Calu3 (cell line): ENCODE measurements at regions not wholly inside any gene's neighbourhood (a gene's known extent, or its start where the extent isn't known, plus 50 kb on each side); places are given as distances from the start of the nearest gene placed in this dataset.

ENCODE experiments used
- BruUV-seq: library from RNA; stranded (reverse); fragments of 400-500 nt; replicated peaks from 2 replicates; lab custom pipeline; 2021; lab: Mats Ljungman, UMichigan
- CTCF ChIA-PET: fragments of 300-600 bp; sonication (Branson Sonifier 250); formaldehyde crosslinking; loops from one replicate; lab custom pipeline; 2022; ENCODE audit warnings: antibody characterized with exemption; lab: Charles Lee
- DNase-seq: peaks from one replicate; pipeline ENCODE4 v3.0.0; 2022
- H3K27ac Mint-ChIP-seq: one replicate; pipeline ENCODE4 v1.8.0; 2022; ENCODE audit warnings: mixed read lengths; ENCODE audit not compliant: unreplicated experiment
- H3K27me3 Mint-ChIP-seq: one replicate; pipeline ENCODE4 v1.8.0; 2022; ENCODE audit warnings: mixed read lengths; ENCODE audit not compliant: unreplicated experiment
- H3K36me3 Mint-ChIP-seq: one replicate; pipeline ENCODE4 v1.8.0; 2022; ENCODE audit warnings: mild to moderate bottlenecking, moderate library complexity, mixed read lengths; ENCODE audit not compliant: insufficient read depth, unreplicated experiment
- H3K4me1 Mint-ChIP-seq: one replicate; pipeline ENCODE4 v1.8.0; 2022; ENCODE audit warnings: mild to moderate bottlenecking, low read depth, mixed read lengths; ENCODE audit not compliant: unreplicated experiment
- H3K4me3 Mint-ChIP-seq: one replicate; pipeline ENCODE4 v1.8.0; 2022; ENCODE audit warnings: mild to moderate bottlenecking, low read depth, moderate library complexity, mixed read lengths; ENCODE audit not compliant: unreplicated experiment
- H3K9me3 Mint-ChIP-seq: one replicate; pipeline ENCODE4 v1.8.0; 2022; ENCODE audit warnings: low read depth, mixed read lengths; ENCODE audit not compliant: unreplicated experiment
- intact Hi-C: fragments of 100-400 bp; cut with micrococcal nuclease; formaldehyde crosslinking; loops from one replicate; pipeline ENCODE4 v1.10.0; 2022; ENCODE audit not compliant: unreplicated experiment
- TF ChIP-seq, protein P1 (sequence below): fragments of 200-600 bp; IDR thresholded peaks from one replicate; pipeline ENCODE4 v1.8.0; 2022; ENCODE audit warnings: antibody characterized with exemption; ENCODE audit not compliant: unreplicated experiment

DNA sequence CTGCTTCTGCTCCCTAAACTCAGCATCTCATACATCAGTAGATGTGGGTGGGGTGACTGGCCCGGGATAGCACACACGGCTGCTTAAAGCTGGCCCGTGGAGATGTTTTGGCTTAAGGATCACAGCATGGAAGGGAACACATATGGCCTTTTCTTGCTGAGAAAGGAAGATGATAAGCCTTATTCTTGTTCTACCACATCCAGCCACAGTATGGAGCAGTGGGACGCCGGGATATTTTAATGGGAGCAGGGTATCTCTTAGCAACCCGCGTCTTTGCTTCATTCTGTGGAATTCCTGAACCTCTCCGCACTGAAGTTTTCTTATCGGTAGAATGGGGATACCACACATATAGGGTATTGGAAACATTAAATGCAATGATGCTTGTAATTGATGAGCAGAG, 94.1 kb upstream of the PROK2 start:
- Mint-ChIP-seq H3K27me3 (no peaks in the 10 kb centered on the region), H3K4me3 (no peak overlapping the region), H3K9me3 (no peaks in the 10 kb centered on the region), H3K4me1 (peaks cover 13% of the 10 kb centered on the region), H3K36me3 (no peaks in the 10 kb centered on the region), H3K27ac (no peak overlapping the region)
- TF ChIP-seq, protein P1, sequence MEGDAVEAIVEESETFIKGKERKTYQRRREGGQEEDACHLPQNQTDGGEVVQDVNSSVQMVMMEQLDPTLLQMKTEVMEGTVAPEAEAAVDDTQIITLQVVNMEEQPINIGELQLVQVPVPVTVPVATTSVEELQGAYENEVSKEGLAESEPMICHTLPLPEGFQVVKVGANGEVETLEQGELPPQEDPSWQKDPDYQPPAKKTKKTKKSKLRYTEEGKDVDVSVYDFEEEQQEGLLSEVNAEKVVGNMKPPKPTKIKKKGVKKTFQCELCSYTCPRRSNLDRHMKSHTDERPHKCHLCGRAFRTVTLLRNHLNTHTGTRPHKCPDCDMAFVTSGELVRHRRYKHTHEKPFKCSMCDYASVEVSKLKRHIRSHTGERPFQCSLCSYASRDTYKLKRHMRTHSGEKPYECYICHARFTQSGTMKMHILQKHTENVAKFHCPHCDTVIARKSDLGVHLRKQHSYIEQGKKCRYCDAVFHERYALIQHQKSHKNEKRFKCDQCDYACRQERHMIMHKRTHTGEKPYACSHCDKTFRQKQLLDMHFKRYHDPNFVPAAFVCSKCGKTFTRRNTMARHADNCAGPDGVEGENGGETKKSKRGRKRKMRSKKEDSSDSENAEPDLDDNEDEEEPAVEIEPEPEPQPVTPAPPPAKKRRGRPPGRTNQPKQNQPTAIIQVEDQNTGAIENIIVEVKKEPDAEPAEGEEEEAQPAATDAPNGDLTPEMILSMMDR = no peak
- CTCF ChIA-PET = no interaction called here
- DNase-seq = no peak
- intact Hi-C loops = no loop called here
- BruUV-seq = no TSS peak

DNA sequence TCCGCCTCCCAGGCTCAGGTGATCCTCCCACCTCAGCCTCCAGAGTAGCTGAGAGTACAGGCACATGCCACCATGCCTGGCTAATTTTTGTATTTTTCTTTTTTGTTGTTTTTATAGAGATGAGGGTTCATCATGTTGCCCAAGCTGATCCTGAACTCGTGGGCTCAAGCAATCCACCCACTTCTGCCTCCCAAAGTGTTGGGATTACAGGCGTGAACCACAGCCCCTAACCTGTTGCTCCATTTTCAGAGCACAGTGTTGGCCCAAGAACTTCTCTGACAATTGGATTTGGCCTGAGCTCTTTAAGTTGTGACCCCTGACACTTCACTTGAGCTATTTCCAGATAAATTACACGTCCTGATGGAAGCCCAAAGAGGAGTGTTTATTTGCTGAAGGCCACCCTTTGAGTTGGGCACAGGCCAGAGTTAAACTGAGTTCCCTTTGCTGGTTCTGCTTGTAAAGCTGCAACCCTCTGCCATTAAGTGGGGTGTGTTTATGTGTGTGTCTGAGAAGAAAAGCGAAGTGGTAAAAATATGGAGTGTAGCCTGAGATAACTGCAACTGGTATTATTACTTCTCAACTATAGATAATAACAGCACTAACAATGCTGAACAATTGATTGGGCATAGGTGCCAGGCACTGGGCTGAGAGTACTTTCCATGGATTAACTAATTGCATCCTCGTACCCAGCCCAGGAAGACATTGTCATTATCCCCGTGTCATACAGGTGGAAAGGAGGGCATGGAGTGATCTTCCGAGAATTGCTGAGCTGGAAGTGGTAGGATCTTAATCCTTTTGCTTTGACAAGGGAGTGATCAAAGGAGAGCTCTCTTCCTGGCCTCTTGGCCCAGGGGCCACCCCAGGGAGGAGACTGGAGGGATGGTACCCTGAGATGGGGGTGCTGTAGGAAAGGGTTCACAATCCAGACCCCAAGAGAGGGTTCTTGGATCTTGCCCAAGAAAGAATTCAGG, 91.5 kb upstream of the PROK2 start:
- Mint-ChIP-seq H3K4me3 (no peak overlapping the region), H3K36me3 (no peaks in the 10 kb centered on the region), H3K4me1 (peaks cover 12% of the 10 kb centered on the region), H3K27ac (no peak overlapping the region), H3K27me3 (no peaks in the 10 kb centered on the region), H3K9me3 (no peaks in the 10 kb centered on the region)
- CTCF ChIA-PET = interaction anchor here (1.5 to 1.9 kb wide), 4 partner anchors 20 to 945 kb away, joined by 5 to 6 read pairs (median 5); no protein-coding TSS in a partner anchor
- TF ChIP-seq, protein P1 = no peak
- BruUV-seq = no TSS peak
- intact Hi-C loops = no loop called here
- DNase-seq = no peak

DNA sequence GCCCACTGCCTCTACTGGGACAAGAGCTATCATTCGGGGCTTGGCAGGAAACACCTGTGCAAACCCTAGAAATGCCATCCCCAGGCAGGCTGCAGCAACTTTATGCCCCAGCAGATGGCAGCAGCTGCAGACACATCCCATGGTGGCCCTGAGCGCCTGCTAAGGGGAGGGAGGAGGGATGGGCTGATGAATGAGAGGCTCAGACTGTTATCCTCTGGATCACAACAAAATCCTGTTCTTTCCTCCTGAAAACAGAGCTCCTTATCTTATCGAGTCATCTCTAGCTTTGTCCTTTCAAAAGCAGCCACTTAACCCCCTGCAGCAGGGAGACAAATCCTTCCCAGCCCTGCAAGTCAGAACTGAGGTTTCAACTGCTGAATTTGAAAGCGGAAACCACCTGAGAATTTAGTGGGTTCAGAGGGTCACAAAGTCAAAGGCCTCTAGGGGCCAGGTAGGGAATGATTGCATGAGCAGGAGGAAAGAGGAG, 90.6 kb upstream of the PROK2 start:
- peaks cover 2% of the 10 kb centered on the region for H3K4me1 Mint-ChIP-seq
- no peak overlapping the region for H3K27ac Mint-ChIP-seq

DNA sequence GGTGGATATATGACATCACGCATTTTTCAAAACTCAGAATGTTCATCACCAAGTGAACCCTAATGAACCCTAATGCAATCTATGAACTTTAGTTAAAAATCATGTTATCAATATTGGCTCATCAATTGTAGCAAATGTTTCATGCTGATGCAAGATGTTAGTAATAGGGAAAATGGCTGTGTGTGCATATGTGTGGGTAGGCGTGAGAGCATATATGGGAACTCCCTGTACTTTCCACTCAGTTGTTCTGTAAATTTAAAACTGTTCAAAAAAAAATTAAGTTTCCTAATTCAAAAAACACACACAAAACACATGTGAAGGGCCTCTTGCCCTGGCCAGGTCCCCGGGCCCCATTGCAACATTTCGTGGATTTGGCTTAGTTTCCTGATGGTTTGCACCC, 89.7 kb upstream of the PROK2 start:
- H3K4me1 Mint-ChIP-seq = no peaks in the 10 kb centered on the region
- no peaks in the 10 kb centered on the region for H3K9me3 Mint-ChIP-seq
- DNase-seq = no peak
- H3K27ac Mint-ChIP-seq = no peak overlapping the region
- no TSS peak for BruUV-seq
- no peaks in the 10 kb centered on the region for H3K36me3 Mint-ChIP-seq
- H3K27me3 Mint-ChIP-seq = no peaks in the 10 kb centered on the region
- TF ChIP-seq, protein P1 = no peak
- no peak overlapping the region for H3K4me3 Mint-ChIP-seq
- intact Hi-C loops = loop anchor here (2.0 kb wide), 1 partner anchor 948 kb away; no protein-coding TSS in a partner anchor
- CTCF ChIA-PET = interaction anchor here (1.5 to 1.9 kb wide), 3 partner anchors 145 to 947 kb away, joined by 5 to 6 read pairs (median 5); no protein-coding TSS in a partner anchor

More for the DNA sequence above, 90.6 kb upstream of the PROK2 start:
- peak; percentile 80 for DNase-seq
- Mint-ChIP-seq H3K9me3 (no peaks in the 10 kb centered on the region), H3K36me3 (no peaks in the 10 kb centered on the region), H3K4me3 (no peak overlapping the region), H3K27me3 (no peaks in the 10 kb centered on the region)
- intact Hi-C loops = loop anchor here (2.0 kb wide), 1 partner anchor 947 kb away; no protein-coding TSS in a partner anchor
- TF ChIP-seq, protein P1 = peak; percentile 60
- BruUV-seq = no TSS peak
- CTCF ChIA-PET = interaction anchor here (1.5 to 1.9 kb wide), 4 partner anchors 20 to 946 kb away, joined by 5 to 6 read pairs (median 5); no protein-coding TSS in a partner anchor
